Skin epidermis (tissue), 12 donors: ENCODE measurements at regions not wholly inside any gene's neighbourhood (a gene's known extent, or its start where the extent isn't known, plus 50 kb on each side); places are given as distances from the start of the nearest gene placed in this dataset.
A peak's percentile ranks its signal among the peaks of the same experiment; 100 is the strongest.

Experiments used
- H3K27ac ChIP-seq, 21 experiments: fragments of 200-600 bp; sonication (generic) in 11 of 21; one replicate each; pipeline ENCODE4 v1.5.0; 2020; ENCODE audit warnings: mild to moderate bottlenecking in 3 of 21, inconsistent platforms in 2 of 21, moderate library complexity in 2 of 21
- H3K4me3 ChIP-seq, 7 experiments: fragments of 200-600 bp; sonication (generic) in 2 of 7; one replicate each; pipeline ENCODE4 v1.5.0; 2020; ENCODE audit warnings: inconsistent platforms in 2 of 7, mild to moderate bottlenecking in 2 of 7, moderate library complexity in 1 of 7

DNA sequence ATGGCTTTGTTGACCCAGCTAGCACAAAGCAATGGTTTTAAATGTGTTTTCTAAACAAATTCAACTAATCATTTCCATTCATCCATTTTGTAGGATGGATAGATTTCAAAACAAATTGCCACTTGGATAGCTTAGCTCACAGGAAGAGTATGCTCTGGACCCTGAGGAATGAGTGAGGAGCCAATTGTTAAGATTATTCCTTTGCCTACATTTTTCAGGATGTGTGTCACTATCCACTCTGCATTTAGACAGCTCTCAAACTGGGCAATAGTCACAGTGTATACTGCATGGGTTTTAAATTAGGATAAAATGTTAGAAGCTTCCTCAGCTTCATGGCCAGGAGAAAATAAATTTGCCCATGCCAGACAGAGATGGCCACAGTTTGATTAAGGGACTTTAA, 605.6 kb upstream of the TEX47 start:
- Histone ChIP-seq H3K4me3 (no peak overlapping the region), H3K27ac (peak overlapping the region in 1 of 21 experiments; percentile 53)

DNA sequence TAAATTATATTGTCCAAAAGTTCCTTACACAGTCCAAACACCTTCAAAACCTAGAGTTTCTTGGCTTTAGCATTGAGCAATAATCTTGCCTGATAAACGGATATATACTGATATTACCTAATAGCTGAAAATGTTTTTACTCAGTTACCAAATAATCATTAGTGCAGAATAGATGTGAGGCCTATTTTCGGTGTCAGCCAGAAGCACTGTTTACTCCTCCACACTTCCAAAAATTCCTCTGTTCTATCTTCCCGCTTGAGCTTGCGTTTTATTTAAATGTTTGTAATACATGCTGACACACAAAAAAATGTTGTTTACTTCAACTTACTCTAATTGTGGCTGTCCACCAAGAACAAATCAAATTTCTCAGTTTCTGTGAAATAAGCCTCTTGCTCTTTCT, 606.2 kb upstream of the TEX47 start:
- no peak overlapping the region for H3K4me3 ChIP-seq
- H3K27ac ChIP-seq = peak overlapping the region in 2 of 21 experiments; percentile 11 to 18

DNA sequence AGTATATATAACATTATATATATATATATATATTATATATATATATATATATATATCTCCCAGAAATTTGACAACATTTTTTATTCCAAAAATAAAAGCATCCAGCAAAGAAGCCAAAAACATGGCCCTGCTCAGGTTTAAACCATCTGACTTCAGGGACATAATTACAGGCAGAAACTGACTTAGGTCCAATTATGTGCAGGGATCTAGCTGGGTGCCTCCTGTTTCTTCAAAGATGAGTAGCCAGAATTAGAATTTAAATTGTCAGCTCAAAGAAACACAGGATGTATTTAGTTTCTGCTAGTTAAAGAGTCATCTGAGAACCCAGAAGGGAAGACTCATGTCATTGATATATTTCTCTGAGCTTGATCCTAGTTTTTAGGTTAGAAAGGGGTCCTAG, 656.4 kb upstream of the TEX47 start:
- no peak overlapping the region for H3K4me3 ChIP-seq
- no peak overlapping the region for H3K27ac ChIP-seq

DNA sequence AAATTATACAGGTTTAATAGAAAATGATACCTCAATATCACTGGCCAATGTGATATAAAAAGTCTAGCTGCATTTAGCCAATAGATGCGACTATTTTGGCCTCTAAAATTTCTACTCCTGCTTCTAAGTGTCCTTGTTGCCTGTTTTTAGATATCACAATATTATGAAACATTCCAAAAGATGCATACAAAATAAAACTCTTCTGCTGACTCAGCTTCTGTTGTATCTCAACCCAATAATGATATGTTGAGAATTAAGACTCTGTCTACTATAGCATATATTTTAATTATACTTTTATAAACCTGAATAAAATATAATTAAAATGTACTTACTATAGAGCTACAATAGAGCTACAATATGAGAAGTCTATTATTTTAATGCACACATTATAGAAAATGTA, 661.0 kb upstream of the TEX47 start:
- no peak overlapping the region for H3K4me3 ChIP-seq
- no peak overlapping the region for H3K27ac ChIP-seq

DNA sequence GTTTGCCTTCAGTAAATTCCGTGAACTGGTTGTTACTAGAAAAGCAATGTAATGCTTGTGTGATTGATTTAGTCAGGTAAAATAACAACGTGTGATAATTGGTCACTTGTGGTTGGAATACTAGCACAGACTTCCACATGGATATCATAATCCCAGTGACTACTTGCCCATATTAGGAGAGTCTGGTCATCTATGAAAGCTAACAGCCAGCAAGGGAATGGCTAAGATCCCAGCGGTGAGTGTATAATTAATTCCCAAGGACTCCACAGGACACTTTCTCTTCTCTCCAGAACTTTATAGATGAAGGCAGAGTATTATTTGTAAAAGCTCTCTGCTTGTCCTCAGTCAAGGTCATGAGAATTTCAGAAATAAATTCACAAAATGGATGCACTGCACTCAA, 662.6 kb upstream of the TEX47 start:
- no peak overlapping the region for H3K4me3 ChIP-seq

DNA sequence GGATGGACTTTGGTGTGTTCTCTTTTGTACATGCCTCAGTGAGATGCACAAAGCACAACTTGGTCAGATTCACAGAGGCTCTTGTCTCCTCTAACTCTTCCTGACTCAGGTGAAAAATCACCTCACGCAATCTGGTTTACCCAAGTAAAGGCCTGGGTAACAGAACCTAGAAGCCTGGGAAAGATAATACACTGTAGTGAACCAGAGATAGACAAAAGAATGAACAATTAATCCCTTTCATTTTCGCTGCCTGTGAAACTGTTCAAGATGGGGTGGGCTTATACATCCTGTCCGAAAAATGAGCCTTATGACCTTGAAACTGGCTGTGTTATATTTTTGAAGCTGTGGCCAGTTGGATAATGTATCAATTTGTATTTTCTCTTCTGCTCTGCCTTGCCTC, 678.9 kb upstream of the TEX47 start:
- Histone ChIP-seq H3K4me3 (no peak overlapping the region), H3K27ac (no peak overlapping the region)

More for the DNA sequence above, 662.6 kb upstream of the TEX47 start:
- no peak overlapping the region for H3K27ac ChIP-seq

DNA sequence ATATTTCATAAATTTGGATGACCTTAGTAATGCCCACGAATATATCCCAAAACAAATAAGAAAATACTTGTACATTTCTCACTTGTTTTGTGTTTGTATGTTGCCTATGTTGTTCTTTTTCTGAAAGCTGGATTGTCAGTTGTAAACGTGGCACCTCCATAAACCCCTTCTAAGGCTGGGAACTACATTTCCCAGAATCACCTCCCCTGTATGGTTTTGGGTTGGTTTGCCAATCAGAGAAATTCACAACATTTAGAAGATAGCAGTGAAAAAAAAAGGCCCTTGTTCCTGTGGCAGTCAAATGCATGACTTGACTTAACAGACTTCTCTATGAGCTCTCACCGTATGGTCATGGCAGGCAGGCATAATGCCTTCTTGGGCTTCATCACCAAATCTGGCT, 676.3 kb upstream of the STEAP1 start:
- Histone ChIP-seq H3K4me3 (no peak overlapping the region), H3K27ac (no peak overlapping the region)

DNA sequence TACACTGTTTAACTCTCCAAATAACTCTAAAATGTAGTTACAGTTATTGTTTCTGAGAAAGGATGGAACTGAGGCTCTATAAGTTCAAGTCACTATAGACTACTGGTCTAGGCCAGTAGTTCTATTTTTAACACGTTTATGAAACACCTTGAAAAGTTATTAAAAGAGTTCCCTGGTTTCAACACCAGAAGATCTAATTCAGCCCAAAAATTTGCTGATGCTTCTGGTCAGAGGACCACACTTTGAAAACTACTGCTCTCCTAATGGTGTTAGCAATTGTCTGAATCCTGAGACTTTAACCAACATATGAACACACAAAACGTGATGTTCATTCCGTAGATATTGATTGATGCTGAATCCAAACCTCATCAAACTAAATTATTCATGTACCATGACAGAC, 658.6 kb upstream of the STEAP1 start:
- Histone ChIP-seq H3K4me3 (no peak overlapping the region), H3K27ac (no peak overlapping the region)

DNA sequence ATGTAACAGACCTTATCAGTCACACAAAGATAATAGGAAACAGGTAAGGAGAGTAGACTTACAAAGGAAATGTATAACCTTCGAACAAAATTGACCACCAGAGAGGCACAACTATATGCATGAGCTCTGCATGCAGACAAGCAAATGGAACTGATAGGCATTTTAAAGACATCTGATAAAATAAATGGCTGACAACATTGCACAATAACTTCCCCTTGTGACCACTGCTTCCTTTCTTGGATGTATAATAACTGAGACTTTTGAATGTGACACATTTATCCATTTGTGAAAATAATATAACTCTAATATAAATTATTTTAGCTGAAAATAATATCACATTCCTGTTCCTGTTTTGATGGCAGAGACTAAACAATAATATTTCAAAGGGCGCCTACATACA, 654.2 kb upstream of the STEAP1 start:
- Histone ChIP-seq H3K27ac (no peak overlapping the region), H3K4me3 (no peak overlapping the region)

DNA sequence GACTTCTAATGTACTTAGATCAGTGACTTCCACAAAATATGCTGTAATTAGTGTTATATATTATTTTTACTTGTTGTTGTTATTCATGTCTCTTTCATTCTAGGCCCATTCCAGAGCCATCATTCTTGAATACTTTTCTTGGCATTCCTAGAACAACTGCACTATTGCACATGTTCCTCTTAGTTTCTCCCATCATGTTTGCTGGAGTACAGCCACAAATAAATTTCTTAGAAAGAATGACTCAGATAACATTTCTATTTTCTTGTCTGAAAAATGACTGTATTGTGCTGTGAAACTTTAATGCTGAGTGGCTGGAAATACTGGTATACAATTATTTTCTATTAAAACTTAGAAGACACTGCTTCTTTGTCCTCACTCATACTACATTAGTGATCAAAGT, 651.0 kb upstream of the STEAP1 start:
- Histone ChIP-seq H3K4me3 (no peak overlapping the region), H3K27ac (no peak overlapping the region)

DNA sequence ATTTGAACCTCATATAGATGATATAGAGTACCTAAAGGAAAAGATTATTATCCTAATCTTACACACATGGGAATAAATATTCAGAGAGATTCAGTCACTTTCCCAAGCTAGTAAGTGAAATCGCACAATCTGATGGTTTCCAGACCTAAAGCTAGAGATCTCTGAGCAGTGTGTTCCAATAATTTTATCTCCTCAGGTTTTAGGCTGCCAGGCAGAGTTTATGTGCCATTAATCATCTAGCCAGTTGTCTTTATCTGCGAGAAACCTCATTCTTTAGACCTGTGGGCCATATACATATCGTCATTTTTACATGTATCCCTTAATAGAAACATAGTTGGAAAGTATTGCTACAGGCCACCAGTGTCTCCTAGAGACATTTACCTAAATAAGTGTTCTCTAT, 647.2 kb upstream of the STEAP1 start:
- Histone ChIP-seq H3K4me3 (no peak overlapping the region), H3K27ac (no peak overlapping the region)

DNA sequence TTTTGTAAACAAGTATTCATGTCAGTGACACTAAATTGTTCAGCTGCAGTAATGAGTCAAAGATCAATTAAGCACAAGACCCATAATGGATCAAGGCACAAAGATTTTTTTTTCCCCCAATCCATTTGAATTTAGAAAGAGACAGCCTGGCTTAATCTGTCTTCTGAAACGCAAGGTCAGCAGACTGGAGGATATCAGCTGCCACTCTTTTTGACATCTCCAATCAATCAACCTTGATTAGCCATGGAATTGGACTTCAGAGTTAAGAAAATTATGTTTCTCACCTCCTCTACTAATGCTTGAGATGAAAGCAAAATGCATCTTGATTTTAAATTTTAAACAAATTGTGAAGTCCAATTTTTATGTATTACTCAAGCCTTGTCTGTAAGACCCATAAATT, 642.4 kb upstream of the STEAP1 start:
- Histone ChIP-seq H3K27ac (no peak overlapping the region), H3K4me3 (no peak overlapping the region)

DNA sequence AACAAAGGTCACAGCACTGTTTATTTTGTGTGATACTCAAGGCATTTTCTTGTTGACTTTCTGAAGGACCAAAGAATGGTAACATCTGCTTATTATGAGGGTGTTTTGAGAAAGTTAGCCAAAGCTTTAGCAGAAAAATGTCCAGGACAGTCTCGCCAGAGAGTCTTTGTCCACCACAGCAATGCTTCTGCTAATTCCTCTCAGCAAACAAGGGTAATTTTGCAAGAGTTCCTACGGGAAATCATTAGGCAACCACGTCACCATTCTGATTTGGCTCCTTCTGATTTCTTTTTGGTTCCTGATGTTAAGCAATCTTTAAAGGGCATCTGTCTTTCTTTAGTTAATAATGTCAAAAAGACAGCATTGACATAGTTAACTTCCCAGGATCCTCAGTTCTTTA, 639.3 kb upstream of the STEAP1 start:
- no peak overlapping the region for H3K27ac ChIP-seq
- H3K4me3 ChIP-seq = no peak overlapping the region

DNA sequence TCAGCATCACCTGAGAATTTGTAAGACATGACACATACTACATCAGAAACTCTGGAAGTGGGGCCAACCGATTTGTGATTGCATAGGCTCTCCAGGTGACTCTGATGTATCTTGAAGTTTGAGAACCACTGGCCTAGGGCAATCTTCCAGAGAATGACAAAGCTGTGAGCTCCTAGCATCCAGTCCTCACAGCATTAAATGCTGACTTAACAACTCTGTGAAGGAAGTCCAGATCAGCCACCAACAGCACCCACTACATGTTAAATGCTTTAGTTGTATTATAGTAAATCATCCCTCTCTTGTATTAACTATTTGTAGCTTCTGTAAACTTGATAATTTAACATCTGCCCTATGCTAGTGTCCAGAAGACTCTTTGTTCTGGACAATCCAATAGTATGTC, 636.5 kb upstream of the STEAP1 start:
- Histone ChIP-seq H3K27ac (no peak overlapping the region), H3K4me3 (no peak overlapping the region)

DNA sequence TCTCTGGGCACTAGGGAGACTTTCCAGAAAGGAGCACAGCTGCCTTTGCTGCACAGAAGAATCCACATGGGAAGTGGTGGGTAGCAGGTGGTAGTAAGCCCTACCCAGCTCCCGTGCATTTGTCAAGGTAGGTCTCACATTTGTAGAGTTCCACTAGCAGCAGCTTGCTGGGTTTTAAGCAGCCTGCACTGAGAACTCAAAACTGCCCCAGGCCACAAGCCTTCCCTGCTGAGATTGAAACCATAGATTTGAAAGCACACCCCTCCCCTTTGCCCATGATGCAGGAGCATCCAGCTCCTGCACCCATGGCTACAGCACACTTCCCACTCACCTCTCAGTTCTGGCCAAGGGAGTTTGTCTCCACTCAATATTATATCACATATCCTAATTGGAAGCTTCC, 604.5 kb upstream of the STEAP1 start:
- Histone ChIP-seq H3K4me3 (no peak overlapping the region), H3K27ac (no peak overlapping the region)

DNA sequence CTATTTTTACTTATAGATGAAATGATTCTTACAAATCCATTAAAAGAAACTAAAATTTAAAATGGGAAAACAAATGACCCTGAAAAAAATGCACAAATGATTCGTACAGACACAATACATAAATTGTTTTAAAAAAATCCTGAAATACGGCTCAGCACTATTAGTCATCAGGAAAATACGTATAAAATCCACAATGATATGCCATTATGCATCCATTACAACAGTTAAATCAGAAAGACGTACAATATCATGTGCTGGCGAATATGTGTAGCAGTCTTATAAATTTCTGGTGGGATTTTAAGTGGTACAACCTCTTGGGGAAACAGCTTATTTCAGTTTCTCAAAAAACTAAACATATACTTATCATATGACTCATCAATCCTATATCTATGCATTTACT, 600.1 kb upstream of the STEAP1 start:
- H3K4me3 ChIP-seq = no peak overlapping the region
- H3K27ac ChIP-seq = no peak overlapping the region

DNA sequence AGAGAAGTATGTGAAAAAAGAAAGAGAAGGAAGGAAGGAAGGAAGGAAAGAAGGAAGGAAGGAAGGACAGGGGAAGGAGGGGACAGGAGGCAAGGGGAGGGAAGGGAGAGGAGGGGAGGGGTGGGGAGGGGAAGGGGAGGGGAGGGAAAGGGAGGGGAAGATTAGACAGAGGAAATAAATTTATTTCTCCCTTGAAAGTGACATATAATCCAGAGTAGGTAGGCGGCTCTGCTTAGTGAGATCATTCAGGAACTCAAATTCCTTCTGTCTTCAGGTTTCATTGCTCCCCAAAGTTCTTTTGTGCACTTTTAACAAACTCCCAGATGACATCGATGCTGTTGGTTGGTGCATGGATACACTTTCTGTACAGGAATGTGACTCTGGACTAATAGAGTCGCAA, 594.7 kb upstream of the STEAP1 start:
- H3K4me3 ChIP-seq = no peak overlapping the region
- no peak overlapping the region for H3K27ac ChIP-seq

DNA sequence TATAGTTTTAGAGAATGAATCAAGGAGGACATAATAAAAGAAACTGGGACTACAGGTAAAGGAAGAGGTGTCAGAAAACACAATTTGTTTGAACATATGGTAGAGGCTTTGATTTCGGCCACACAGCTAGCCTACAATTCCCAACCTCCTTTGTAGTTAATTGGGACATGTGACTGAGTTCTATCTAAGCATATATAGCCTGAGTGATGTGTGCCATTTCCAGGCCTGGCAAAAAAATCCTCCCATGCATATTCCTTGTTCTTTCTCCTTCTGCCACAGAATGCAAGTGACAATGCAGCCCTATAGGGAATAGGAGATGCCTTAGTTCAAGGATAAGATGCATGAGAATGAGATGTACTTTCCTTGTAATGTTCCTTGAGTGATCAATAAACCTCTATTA, 590.7 kb upstream of the STEAP1 start:
- Histone ChIP-seq H3K27ac (no peak overlapping the region), H3K4me3 (no peak overlapping the region)

DNA sequence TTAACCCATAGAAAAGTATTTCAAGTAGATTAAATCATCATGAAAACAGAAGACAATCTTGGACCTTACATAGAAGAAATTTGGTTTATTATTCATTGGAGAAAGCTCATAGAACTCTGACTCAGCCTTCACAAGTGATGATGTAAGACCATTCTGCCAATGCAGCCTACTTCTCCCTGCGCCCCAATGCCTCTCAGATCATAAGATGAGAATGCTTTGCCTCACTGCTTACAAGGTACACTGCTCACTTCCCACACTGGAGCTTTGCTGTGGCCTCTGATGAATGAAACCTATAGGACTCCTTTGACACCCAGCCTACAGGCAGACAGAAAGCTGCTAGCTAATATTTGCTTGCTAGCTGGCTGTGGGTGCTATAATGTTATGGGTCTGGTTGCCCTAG, 569.4 kb upstream of the STEAP1 start:
- H3K4me3 ChIP-seq = no peak overlapping the region
- no peak overlapping the region for H3K27ac ChIP-seq

DNA sequence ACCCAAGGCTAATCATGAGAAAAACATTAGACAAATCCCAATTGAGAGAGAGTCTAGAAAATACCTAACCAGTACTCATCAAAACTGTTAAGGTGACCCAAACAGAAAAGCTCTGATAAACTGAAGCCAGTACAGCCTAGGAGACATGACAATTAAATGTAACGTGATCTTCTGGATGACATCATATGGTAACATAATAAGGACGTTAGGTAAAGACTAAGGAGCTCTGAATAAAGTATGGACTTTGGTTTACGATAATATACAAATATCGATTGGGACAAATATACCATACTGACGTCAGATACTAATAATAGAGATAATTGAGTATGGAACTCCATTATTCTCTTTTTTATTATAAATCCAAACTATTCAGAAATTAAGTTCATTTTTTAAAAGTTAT, 561.1 kb upstream of the STEAP1 start:
- no peak overlapping the region for H3K4me3 ChIP-seq
- H3K27ac ChIP-seq = no peak overlapping the region

DNA sequence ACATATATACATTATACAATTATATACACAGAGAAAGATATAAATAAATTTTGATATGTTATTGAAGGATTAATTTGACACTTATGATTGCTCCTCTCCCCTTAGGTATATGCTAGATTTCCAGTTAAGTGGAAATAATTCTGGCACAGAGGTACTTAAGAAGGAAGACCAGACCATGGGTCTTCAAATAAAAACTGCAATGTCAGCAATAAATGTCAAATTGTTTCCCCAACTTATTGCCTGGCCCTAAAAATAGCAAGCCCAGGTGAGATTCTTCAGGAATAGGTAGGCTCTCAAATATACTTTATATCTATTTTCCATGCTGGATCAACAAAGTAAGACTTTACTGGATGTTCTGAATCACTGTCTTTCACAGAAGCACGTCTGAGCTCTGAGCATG, 551.3 kb upstream of the STEAP1 start:
- H3K4me3 ChIP-seq = no peak overlapping the region
- H3K27ac ChIP-seq = no peak overlapping the region

DNA sequence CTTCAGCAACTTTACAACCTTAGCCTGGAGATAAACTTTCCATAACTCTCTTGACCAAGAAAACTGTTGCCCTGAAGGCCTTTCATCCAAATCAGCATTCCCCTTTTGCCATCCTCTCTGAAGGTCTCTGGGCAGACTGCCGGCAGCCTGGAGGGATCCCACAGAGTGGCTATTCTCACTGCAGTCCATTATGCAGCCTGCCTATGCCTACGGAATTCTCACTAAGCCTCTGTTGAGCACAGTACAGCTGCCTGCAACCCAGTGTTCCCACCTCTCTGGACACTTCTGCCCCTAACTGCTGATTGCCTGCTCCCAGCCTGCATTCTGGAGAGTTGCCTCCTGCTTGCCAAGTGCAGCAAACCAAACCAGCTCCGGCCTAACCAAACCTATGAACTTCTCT, 548.9 kb upstream of the STEAP1 start:
- no peak overlapping the region for H3K4me3 ChIP-seq
- no peak overlapping the region for H3K27ac ChIP-seq

DNA sequence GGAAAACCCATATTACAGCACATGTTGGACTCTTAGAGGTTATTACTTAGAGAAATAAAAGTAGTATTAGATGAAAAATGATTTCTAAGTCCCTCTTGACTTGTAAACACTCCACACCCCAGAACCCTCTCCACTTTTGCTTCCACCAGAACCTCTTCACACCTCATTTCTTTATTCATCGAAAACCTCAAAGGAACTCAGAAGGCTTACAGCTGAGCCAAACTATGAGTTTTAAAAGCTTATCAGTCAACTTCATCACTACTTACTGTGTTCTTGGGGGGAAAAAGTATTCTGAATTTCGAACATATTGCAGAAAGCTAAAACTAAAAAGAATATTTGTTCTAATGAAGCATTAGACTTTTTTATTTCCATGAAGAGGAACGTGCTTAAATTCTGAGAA, 547.8 kb upstream of the STEAP1 start:
- H3K27ac ChIP-seq = no peak overlapping the region

More for the DNA sequence above, 547.8 kb upstream of the STEAP1 start:
- no peak overlapping the region for H3K4me3 ChIP-seq
